ENCODE measurements at regions not wholly inside any gene's neighbourhood (a gene's known extent, or its start where the extent isn't known, plus 50 kb on each side); places are given as distances from the start of the nearest gene placed in this dataset.
"Not testable (repeated sequence)": the region's sequence is repeated elsewhere in the genome, so short reads cannot be mapped to it uniquely, and the experiment has no call there.

DNA sequence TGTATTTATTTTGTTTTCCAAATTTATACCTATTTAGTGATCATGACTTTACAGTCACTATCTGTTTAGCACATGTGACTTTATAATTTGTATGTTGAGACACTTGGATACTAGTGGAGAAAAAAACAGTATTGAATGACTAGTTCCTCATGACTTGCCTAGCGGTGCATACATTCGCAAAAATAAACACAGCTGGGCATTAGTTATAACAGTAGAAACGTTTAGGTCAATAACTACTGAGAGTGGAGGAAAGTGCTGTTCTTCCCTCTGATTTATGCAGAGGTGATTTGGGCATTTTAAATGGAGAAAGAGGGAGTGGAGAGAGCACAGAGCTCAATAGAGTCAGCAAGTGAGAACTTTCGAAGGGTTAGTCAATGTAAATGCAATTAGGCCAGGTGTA, 1679.0 kb upstream of the B3GALT2 start:
- intact Hi-C loops (cut with DNase I), result no loop called here
- no peak overlapping the region for H3K4me3 ChIP-seq
- no peak for ATAC-seq

GRCh38 chr1:194862129-194862528, 1675.7 kb upstream of the B3GALT2 start:
- DNase-seq (no peak), ATAC-seq (no peak)
- H3K36me3 ChIP-seq, result no peaks in the 10 kb centered on the region
- no peak overlapping the region for H3K27ac ChIP-seq
- H3K27me3 ChIP-seq, result no peaks in the 10 kb centered on the region
- no peak overlapping the region for H3K4me3 ChIP-seq
- H3K9me3 ChIP-seq, result peaks cover 0 to 9% (median 0%) of the 10 kb centered on the region in 12 donors
- TF ChIP-seq POLR2A (IDR thresholded peaks at IDR 0.05), result no peak
- TF ChIP-seq CTCF (IDR thresholded peaks at IDR 0.05), result no peak
- intact Hi-C loops (cut with DNase I), result no loop called here
- no peaks in the 10 kb centered on the region for H3K4me1 ChIP-seq

More for the DNA sequence above, 1679.0 kb upstream of the B3GALT2 start:
- no peaks in the 10 kb centered on the region for H3K4me1 ChIP-seq
- TF ChIP-seq CTCF (IDR thresholded peaks at IDR 0.05) (no peak), POLR2A (IDR thresholded peaks at IDR 0.05) (no peak)
- H3K36me3 ChIP-seq, result no peaks in the 10 kb centered on the region
- 71 to 83% (median 79%) methylated on average over 4 of the region's 4 CpGs for WGBS, 4 donors
- DNase-seq, result no peak
- no peaks in the 10 kb centered on the region for H3K27me3 ChIP-seq
- no peak overlapping the region for H3K27ac ChIP-seq
- peaks cover 0 to 9% (median 0%) of the 10 kb centered on the region in 12 donors for H3K9me3 ChIP-seq

GRCh38 chr1:194860248-194861201, 1674.1 kb upstream of the B3GALT2 start:
- TF ChIP-seq CTCF (IDR thresholded peaks at IDR 0.05) (no peak), POLR2A (IDR thresholded peaks at IDR 0.05) (no peak)
- Histone ChIP-seq H3K4me1 (no peaks in the 10 kb centered on the region), H3K27me3 (no peaks in the 10 kb centered on the region), H3K9me3 (peaks cover 0 to 9% (median 0%) of the 10 kb centered on the region in 12 donors), H3K27ac (no peak overlapping the region), H3K4me3 (no peak overlapping the region), H3K36me3 (no peaks in the 10 kb centered on the region)
- WGBS, 4 donors, result 81 to 90% (median 87%) methylated on average over 10 of the region's 10 CpGs
- ATAC-seq (no peak), DNase-seq (no peak)
- intact Hi-C loops (cut with DNase I), result no loop called here

DNA sequence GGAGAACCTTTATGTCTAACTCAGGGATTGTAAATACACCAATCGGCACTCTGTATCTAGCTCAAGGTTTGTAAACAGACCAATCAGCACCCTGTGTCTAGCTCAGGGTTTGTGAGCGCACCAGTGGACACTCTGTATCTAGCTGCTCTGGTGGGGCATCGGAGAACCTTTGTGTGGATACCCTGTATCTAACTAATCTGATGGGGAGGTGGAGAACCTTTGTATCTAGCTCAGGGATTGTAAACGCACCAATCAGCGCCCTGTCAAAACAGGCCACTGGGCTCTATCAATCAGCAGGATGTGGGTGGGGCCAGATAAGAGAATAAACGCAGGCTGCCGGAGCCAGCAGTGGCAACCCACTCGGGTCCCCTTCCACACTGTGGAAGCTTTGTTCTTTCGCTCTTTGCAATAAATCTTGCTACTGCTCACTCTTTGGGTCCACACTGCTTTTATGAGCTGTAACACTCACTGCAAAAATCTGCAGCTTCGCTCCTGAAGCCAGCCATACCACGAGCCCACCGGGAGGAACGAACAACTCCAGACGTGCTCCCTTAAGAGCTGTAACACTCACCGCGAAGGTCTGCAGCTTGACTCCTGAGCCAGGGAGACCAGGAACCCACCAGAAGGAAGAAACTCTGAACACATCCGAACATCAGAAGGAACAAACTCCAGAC, 1673.2 kb upstream of the B3GALT2 start:
- DNase-seq; H3K4me1 ChIP-seq; H3K27me3 ChIP-seq; ATAC-seq; H3K27ac ChIP-seq; intact Hi-C loops (cut with DNase I); H3K36me3 ChIP-seq; H3K4me3 ChIP-seq; H3K9me3 ChIP-seq: not testable (repeated sequence)
- 80 to 86% (median 83%) methylated on average over 17 of the region's 17 CpGs for WGBS, 4 donors

GRCh38 chr1:194858811-194859480, 1672.5 kb upstream of the B3GALT2 start:
- intact Hi-C loops (cut with DNase I), result not testable (repeated sequence)

More at GRCh38 chr1:194858811-194859480, 1672.5 kb upstream of the B3GALT2 start:
- WGBS, 4 donors, result 95 to 98% (median 96%) methylated on average over 36 to 39 of the region's 39 CpGs
- H3K36me3 ChIP-seq, H3K4me1 ChIP-seq, H3K27ac ChIP-seq, H3K4me3 ChIP-seq, ATAC-seq, H3K27me3 ChIP-seq: not testable (repeated sequence)
- H3K9me3 ChIP-seq, result peaks cover 0 to 11% (median 0%) of the 10 kb centered on the region in 12 donors
- peak in 1 of 5 donors; percentile 33 for DNase-seq

Data from heart left ventricle (tissue), 16 donors.